Peyer's patch (tissue), 4 donors: ENCODE measurements at regions not wholly inside any gene's neighbourhood (a gene's known extent, or its start where the extent isn't known, plus 50 kb on each side); places are given as distances from the start of the nearest gene placed in this dataset.

Experiments used
- DNase-seq, 3 donors: peaks; one replicate each; pipeline ENCODE4 v3.0.0-alpha.2; 2017 to 2019
- H3K27ac ChIP-seq, 4 donors: fragments of 200-600 bp; sonication (generic); one replicate each; pipeline ENCODE4 v1.5.1; 2016 to 2019
- H3K27me3 ChIP-seq, 2 donors: fragments of 200-600 bp; sonication (generic); one replicate each; pipeline ENCODE4 v1.5.1; 2019
- H3K36me3 ChIP-seq, 3 donors: fragments of 200-600 bp; sonication (generic); one replicate each; pipeline ENCODE4 v1.5.1; 2016 to 2019
- H3K4me1 ChIP-seq, 4 donors: fragments of 200-600 bp; sonication (generic); one replicate each; pipeline ENCODE4 v1.5.1; 2016 to 2019
- H3K4me3 ChIP-seq, 4 donors: fragments of 200-600 bp; sonication (generic); 1 replicate in 3 of 4; 2 replicates in 1 of 4; pipeline ENCODE4 v1.5.1; 2016 to 2019; ENCODE audit warnings: mild to moderate bottlenecking in 1 of 4
- H3K9me3 ChIP-seq, 4 donors: fragments of 200-600 bp; sonication (generic); one replicate each; pipeline ENCODE4 v1.5.1; 2016 to 2019; ENCODE audit warnings: mild to moderate bottlenecking in 1 of 4
- CTCF ChIP-seq, 6 experiments: fragments of 450-650 bp in 4 of 6; fragments of 200-600 bp in 2 of 6; sonication (generic) in 1 of 6; IDR thresholded peaks; one replicate each; pipeline ENCODE4 v1.5.1; 2017 to 2019; ENCODE audit warnings: antibody characterized with exemption in 6 of 6, mild to moderate bottlenecking in 3 of 6, moderate library complexity in 1 of 6
- POLR2A ChIP-seq, 2 donors: fragments of 450-650 bp; IDR thresholded peaks; one replicate each; pipeline ENCODE4 v1.5.1; 2017; ENCODE audit warnings: antibody characterized with exemption in 2 of 2, mild to moderate bottlenecking in 2 of 2, moderate library complexity in 2 of 2

GRCh38 chr4:129862461-129862860 is 766.5 kb downstream of the C4orf33 start:
- DNase-seq = no peak
- no peaks in the 10 kb centered on the region for H3K4me1 ChIP-seq
- H3K36me3 ChIP-seq = no peaks in the 10 kb centered on the region
- H3K9me3 ChIP-seq = no peaks in the 10 kb centered on the region
- H3K4me3 ChIP-seq = no peak overlapping the region
- no peak overlapping the region for H3K27ac ChIP-seq
- no peaks in the 10 kb centered on the region for H3K27me3 ChIP-seq
- no peak for TF ChIP-seq POLR2A (IDR thresholded peaks at IDR 0.05)
- TF ChIP-seq CTCF (IDR thresholded peaks at IDR 0.05) = no peak

- TF ChIP-seq CTCF (IDR thresholded peaks at IDR 0.05) = no peak
- no peaks in the 10 kb centered on the region for H3K27me3 ChIP-seq
- H3K4me1 ChIP-seq = no peaks in the 10 kb centered on the region
- no peak overlapping the region for H3K4me3 ChIP-seq
- H3K27ac ChIP-seq = no peak overlapping the region
- H3K36me3 ChIP-seq = no peaks in the 10 kb centered on the region
- H3K9me3 ChIP-seq = no peaks in the 10 kb centered on the region
- DNase-seq = no peak
Observed at GRCh38 chr4:129863206-129863605, 767.3 kb downstream of the C4orf33 start.

- Histone ChIP-seq H3K27me3 (no peaks in the 10 kb centered on the region), H3K4me1 (no peaks in the 10 kb centered on the region), H3K27ac (no peak overlapping the region), H3K9me3 (no peaks in the 10 kb centered on the region), H3K36me3 (no peaks in the 10 kb centered on the region), H3K4me3 (no peak overlapping the region)
- TF ChIP-seq CTCF (IDR thresholded peaks at IDR 0.05) = no peak
- TF ChIP-seq POLR2A (IDR thresholded peaks at IDR 0.05) = no peak
- no peak for DNase-seq
Observed at GRCh38 chr4:129883996-129884395, 788.0 kb downstream of the C4orf33 start.

GRCh38 chr4:129897111-129897510 is 801.2 kb downstream of the C4orf33 start:
- TF ChIP-seq POLR2A (IDR thresholded peaks at IDR 0.05) (no peak), CTCF (IDR thresholded peaks at IDR 0.05) (no peak)
- no peak overlapping the region for H3K4me3 ChIP-seq
- no peak for DNase-seq
- no peaks in the 10 kb centered on the region for H3K36me3 ChIP-seq
- no peak overlapping the region for H3K27ac ChIP-seq
- no peaks in the 10 kb centered on the region for H3K27me3 ChIP-seq
- no peaks in the 10 kb centered on the region for H3K9me3 ChIP-seq
- H3K4me1 ChIP-seq = no peaks in the 10 kb centered on the region

- no peak for DNase-seq
- Histone ChIP-seq H3K27me3 (no peaks in the 10 kb centered on the region), H3K4me1 (no peaks in the 10 kb centered on the region), H3K36me3 (no peaks in the 10 kb centered on the region), H3K9me3 (no peaks in the 10 kb centered on the region), H3K27ac (no peak overlapping the region), H3K4me3 (no peak overlapping the region)
- no peak for TF ChIP-seq CTCF (IDR thresholded peaks at IDR 0.05)
- no peak for TF ChIP-seq POLR2A (IDR thresholded peaks at IDR 0.05)
Observed at GRCh38 chr4:129899849-129900248, 803.9 kb downstream of the C4orf33 start.

- TF ChIP-seq POLR2A (IDR thresholded peaks at IDR 0.05) (no peak), CTCF (IDR thresholded peaks at IDR 0.05) (no peak)
- no peak for DNase-seq
- no peak overlapping the region for H3K4me3 ChIP-seq
- no peaks in the 10 kb centered on the region for H3K9me3 ChIP-seq
- H3K27ac ChIP-seq = no peak overlapping the region
- H3K36me3 ChIP-seq = no peaks in the 10 kb centered on the region
- no peaks in the 10 kb centered on the region for H3K27me3 ChIP-seq
- H3K4me1 ChIP-seq = no peaks in the 10 kb centered on the region
Observed at GRCh38 chr4:129900430-129900953, 804.5 kb downstream of the C4orf33 start.
